ENCODE measurements at regions not wholly inside any gene's neighbourhood (a gene's known extent, or its start where the extent isn't known, plus 50 kb on each side); places are given as distances from the start of the nearest gene placed in this dataset.
"Not testable (repeated sequence)": the region's sequence is repeated elsewhere in the genome, so short reads cannot be mapped to it uniquely, and the experiment has no call there.

- no peak for DNase-seq (ENCODE audit: low read depth)
Observed at GRCh38 chr18:73535990-73536389, 611.6 kb downstream of the FBXO15 start.

GRCh38 chr18:73535189-73535588, 612.4 kb downstream of the FBXO15 start:
- no peak for DNase-seq (ENCODE audit: low read depth)

- no peak for DNase-seq (ENCODE audit: low read depth)
Observed at GRCh38 chr18:73531601-73532000, 616.0 kb downstream of the FBXO15 start.

GRCh38 chr18:73528066-73528465, 619.6 kb downstream of the FBXO15 start:
- no peak for DNase-seq (ENCODE audit: low read depth)

GRCh38 chr18:73520229-73520628, 627.4 kb downstream of the FBXO15 start:
- no peak for DNase-seq (ENCODE audit: low read depth)

GRCh38 chr18:73516056-73516455, 631.6 kb downstream of the FBXO15 start:
- not testable (repeated sequence) for DNase-seq (ENCODE audit: low read depth)

GRCh38 chr18:73514449-73514848, 633.2 kb downstream of the FBXO15 start:
- DNase-seq (ENCODE audit: low read depth), result no peak

GRCh38 chr18:73511771-73512503, 635.7 kb downstream of the FBXO15 start:
- peak; percentile 34 for DNase-seq (ENCODE audit: low read depth)

- DNase-seq (ENCODE audit: low read depth), result peak; percentile 75
Observed at GRCh38 chr18:73509460-73509859, 638.2 kb downstream of the FBXO15 start.

- no peak for DNase-seq (ENCODE audit: low read depth)
Observed at GRCh38 chr18:73503326-73503725, 635.5 kb upstream of the NETO1 start.

GRCh38 chr18:73487966-73488365, 620.2 kb upstream of the NETO1 start:
- DNase-seq (ENCODE audit: low read depth), result peak; percentile 23

GRCh38 chr18:73485166-73485565, 617.4 kb upstream of the NETO1 start:
- no peak for DNase-seq (ENCODE audit: low read depth)

- DNase-seq (ENCODE audit: low read depth), result no peak
Observed at GRCh38 chr18:73482901-73483300, 615.1 kb upstream of the NETO1 start.

GRCh38 chr18:73479477-73479876, 611.7 kb upstream of the NETO1 start:
- peak; percentile 37 for DNase-seq (ENCODE audit: low read depth)

- DNase-seq (ENCODE audit: low read depth), result no peak
Observed at GRCh38 chr18:73478191-73478590, 610.4 kb upstream of the NETO1 start.

- no peak for DNase-seq (ENCODE audit: low read depth)
Observed at GRCh38 chr18:73476031-73476430, 608.2 kb upstream of the NETO1 start.

GRCh38 chr18:73462092-73462491, 594.3 kb upstream of the NETO1 start:
- DNase-seq (ENCODE audit: low read depth), result peak; percentile 84

GRCh38 chr18:73461780-73462059, 593.9 kb upstream of the NETO1 start:
- DNase-seq (ENCODE audit: low read depth), result peak; percentile 55

- DNase-seq (ENCODE audit: low read depth), result peak; percentile 33
Observed at GRCh38 chr18:73461038-73461779, 593.4 kb upstream of the NETO1 start.

GRCh38 chr18:73458186-73458964, 590.6 kb upstream of the NETO1 start:
- peak; percentile 80 for DNase-seq (ENCODE audit: low read depth)

- DNase-seq (ENCODE audit: low read depth), result no peak
Observed at GRCh38 chr18:73456643-73457042, 588.9 kb upstream of the NETO1 start.

- no peak for DNase-seq (ENCODE audit: low read depth)
Observed at GRCh38 chr18:73452866-73453265, 585.1 kb upstream of the NETO1 start.

- DNase-seq (ENCODE audit: low read depth), result no peak
Observed at GRCh38 chr18:73446502-73446901, 578.7 kb upstream of the NETO1 start.

All from EH (cell line).